CD4-positive, alpha-beta memory T cell (primary cell): ENCODE measurements at regions not wholly inside any gene's neighbourhood (a gene's known extent, or its start where the extent isn't known, plus 50 kb on each side); places are given as distances from the start of the nearest gene placed in this dataset.

Source experiments
- CTCF ChIA-PET: fragments of 350-600 bp; sonication (Branson Sonifier 250); formaldehyde crosslinking; loops from one replicate; lab custom pipeline; 2021; ENCODE audit warnings: inconsistent platforms; ENCODE audit not compliant: partially characterized antibody; lab: Charles Lee
- POLR2A ChIA-PET: fragments of 350-600 bp; sonication (Branson Sonifier 250); formaldehyde crosslinking; loops from one replicate; lab custom pipeline; 2021; ENCODE audit not compliant: partially characterized antibody; lab: Charles Lee
- DNase-seq, 5 donors: peaks; one replicate each; pipeline versions ENCODE4 v3.0.0 to v3.0.0-alpha.2; 2020 to 2022; ENCODE audit warnings: mixed read lengths in 1 of 5
- H3K27ac ChIP-seq: one replicate; pipeline ENCODE4 v1.7.0; 2013; ENCODE audit warnings: low read depth, low read length
- H3K27me3 ChIP-seq: 2 replicates; pipeline ENCODE4 v1.7.0; 2013; ENCODE audit warnings: mild to moderate bottlenecking, low read length, moderate library complexity; ENCODE audit not compliant: insufficient read depth
- H3K36me3 ChIP-seq: 2 replicates; pipeline ENCODE4 v1.7.0; 2013; ENCODE audit warnings: mild to moderate bottlenecking, low read length, moderate library complexity; ENCODE audit not compliant: insufficient read depth
- H3K4me1 ChIP-seq: 2 replicates; pipeline ENCODE4 v1.7.0; 2013; ENCODE audit warnings: mild to moderate bottlenecking, low read length, moderate library complexity; ENCODE audit not compliant: insufficient read depth
- H3K4me3 ChIP-seq, 2 donors: one replicate each; pipeline ENCODE4 v1.7.0; 2013; ENCODE audit warnings: low read length in 2 of 2, mild to moderate bottlenecking in 1 of 2
- H3K9me3 ChIP-seq, 2 donors: one replicate each; pipeline ENCODE4 v1.7.0; 2013; ENCODE audit warnings: low read length in 2 of 2, control low read depth in 1 of 2; ENCODE audit not compliant: control insufficient read depth in 1 of 2
- H3K27ac Mint-ChIP-seq, 7 donors: one replicate each; pipeline ENCODE4 v1.8.0; 2020 to 2021; ENCODE audit warnings: mixed read lengths in 7 of 7, mild to moderate bottlenecking in 6 of 7, inconsistent platforms in 3 of 7, moderate library complexity in 3 of 7
- H3K27me3 Mint-ChIP-seq, 2 donors: one replicate each; pipeline ENCODE4 v1.8.0; 2020 to 2021; ENCODE audit warnings: mixed read lengths in 2 of 2
- H3K36me3 Mint-ChIP-seq, 2 donors: one replicate each; pipeline ENCODE4 v1.8.0; 2020 to 2021; ENCODE audit warnings: mixed read lengths in 2 of 2, inconsistent platforms in 1 of 2, mild to moderate bottlenecking in 1 of 2
- H3K4me1 Mint-ChIP-seq, 4 donors: one replicate each; pipeline ENCODE4 v1.8.0; 2020 to 2021; ENCODE audit warnings: mixed read lengths in 4 of 4, mild to moderate bottlenecking in 1 of 4
- H3K4me3 Mint-ChIP-seq, 8 donors: one replicate each; pipeline ENCODE4 v1.8.0; 2020 to 2021; ENCODE audit warnings: mixed read lengths in 8 of 8, mild to moderate bottlenecking in 7 of 8, moderate library complexity in 6 of 8, inconsistent platforms in 3 of 8
- H3K9me3 Mint-ChIP-seq, 8 donors: one replicate each; pipeline ENCODE4 v1.8.0; 2020 to 2021; ENCODE audit warnings: mixed read lengths in 8 of 8, mild to moderate bottlenecking in 5 of 8, inconsistent platforms in 3 of 8, moderate library complexity in 1 of 8
- intact Hi-C: fragments of 100-400 bp; cut with micrococcal nuclease; formaldehyde crosslinking; loops from one replicate; pipeline ENCODE4 v1.15.1; 2023

DNA sequence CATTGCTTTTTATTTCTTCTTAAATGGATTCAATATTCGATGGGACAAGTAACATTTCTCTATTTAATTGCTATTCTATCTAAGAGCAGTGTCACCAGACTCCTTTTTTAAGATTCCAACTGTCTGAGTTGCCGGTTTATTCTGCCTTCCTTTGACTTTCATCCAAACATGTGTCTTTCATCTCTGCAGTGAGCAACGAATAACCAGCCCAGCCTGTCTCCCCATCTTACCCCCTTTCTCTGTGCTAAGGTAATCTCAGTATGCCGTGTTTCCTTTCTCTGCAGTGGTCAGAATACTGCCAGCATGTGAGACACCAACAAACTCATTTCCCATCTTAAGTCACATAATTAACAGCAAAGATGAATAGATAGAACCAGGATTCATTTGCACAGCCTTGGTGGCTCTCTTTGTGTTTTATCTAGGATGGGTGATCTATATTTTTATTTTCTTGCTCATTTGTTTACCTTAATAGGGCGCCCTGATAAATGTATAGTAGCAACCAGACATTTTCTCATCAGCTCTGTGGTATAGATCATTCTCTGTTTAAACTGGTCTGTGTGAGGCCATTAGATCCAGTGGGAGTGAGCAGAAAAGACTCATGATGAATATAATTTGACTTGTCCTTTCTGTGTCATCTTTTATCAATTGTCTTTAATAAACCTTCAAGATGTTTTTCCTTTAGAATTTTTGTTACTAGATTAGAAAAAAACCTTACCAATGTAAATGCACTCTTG, 394.8 kb upstream of the IGFBP7 start:
- no peak overlapping the region for H3K4me3 Mint-ChIP-seq
- H3K36me3 Mint-ChIP-seq: no peaks in the 10 kb centered on the region
- intact Hi-C loops: no loop called here
- CTCF ChIA-PET: no interaction called here
- H3K9me3 Mint-ChIP-seq: peaks cover 0 to 6% (median 3%) of the 10 kb centered on the region in 8 donors
- POLR2A ChIA-PET: no interaction called here
- H3K4me1 Mint-ChIP-seq: no peaks in the 10 kb centered on the region
- Histone ChIP-seq H3K36me3 (no peaks in the 10 kb centered on the region), H3K9me3 (no peaks in the 10 kb centered on the region), H3K27me3 (no peaks in the 10 kb centered on the region), H3K27ac (no peak overlapping the region), H3K4me1 (no peaks in the 10 kb centered on the region), H3K4me3 (no peak overlapping the region)
- H3K27me3 Mint-ChIP-seq: no peaks in the 10 kb centered on the region
- no peak for DNase-seq
- H3K27ac Mint-ChIP-seq: no peak overlapping the region

DNA sequence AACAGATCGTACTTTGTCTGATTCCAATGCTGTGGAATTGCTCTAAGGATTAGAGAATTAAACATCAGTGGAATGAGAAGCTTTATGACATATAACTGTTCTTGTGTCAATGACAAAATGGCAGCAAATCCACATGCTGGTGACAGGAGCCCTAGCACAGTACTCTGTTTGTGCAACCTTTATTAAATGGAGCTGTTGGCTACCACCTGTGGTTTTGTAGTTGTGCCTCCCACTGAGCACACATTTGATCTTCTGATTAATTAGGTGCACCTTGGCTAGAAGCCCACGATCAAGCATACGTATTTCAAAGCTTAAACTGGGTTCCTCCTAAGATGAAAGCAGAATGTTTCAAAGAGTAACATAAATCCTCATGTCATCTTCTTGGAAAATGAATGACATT, 394.0 kb upstream of the IGFBP7 start:
- no peak for DNase-seq
- Histone ChIP-seq H3K27ac (no peak overlapping the region), H3K4me1 (no peaks in the 10 kb centered on the region), H3K27me3 (no peaks in the 10 kb centered on the region), H3K9me3 (no peaks in the 10 kb centered on the region), H3K36me3 (no peaks in the 10 kb centered on the region), H3K4me3 (no peak overlapping the region)
- H3K27me3 Mint-ChIP-seq: no peaks in the 10 kb centered on the region
- no peaks in the 10 kb centered on the region for H3K36me3 Mint-ChIP-seq
- no peak overlapping the region for H3K4me3 Mint-ChIP-seq
- CTCF ChIA-PET: no interaction called here
- H3K9me3 Mint-ChIP-seq: peaks cover 0 to 7% (median 3%) of the 10 kb centered on the region in 8 donors
- H3K4me1 Mint-ChIP-seq: no peaks in the 10 kb centered on the region
- H3K27ac Mint-ChIP-seq: no peak overlapping the region
- intact Hi-C loops: no loop called here
- POLR2A ChIA-PET: no interaction called here

DNA sequence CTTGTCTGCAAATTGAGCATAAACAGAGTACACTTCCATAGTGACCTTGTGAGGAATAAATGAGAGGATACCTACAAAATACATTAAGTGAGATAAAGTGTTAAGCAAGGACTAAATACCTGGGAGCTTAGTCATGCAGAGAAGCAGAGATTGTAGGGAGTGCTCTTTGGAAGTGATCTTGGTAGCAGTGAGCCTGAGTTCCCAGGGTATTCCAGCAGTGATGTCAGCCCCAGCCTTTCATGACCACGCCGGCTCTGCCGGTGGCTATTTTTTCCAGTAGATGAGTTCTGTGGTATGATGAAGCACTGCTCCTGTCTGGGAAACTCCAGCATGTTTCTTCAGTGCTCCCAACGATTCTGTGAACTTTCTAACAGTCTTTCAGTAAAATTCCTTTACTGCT, 391.5 kb upstream of the IGFBP7 start:
- Mint-ChIP-seq H3K4me1 (no peaks in the 10 kb centered on the region), H3K27ac (no peak overlapping the region), H3K9me3 (peaks cover 0 to 7% (median 3%) of the 10 kb centered on the region in 8 donors), H3K4me3 (no peak overlapping the region), H3K27me3 (no peaks in the 10 kb centered on the region), H3K36me3 (no peaks in the 10 kb centered on the region)
- intact Hi-C loops: no loop called here
- Histone ChIP-seq H3K4me1 (no peaks in the 10 kb centered on the region), H3K4me3 (no peak overlapping the region), H3K36me3 (no peaks in the 10 kb centered on the region), H3K27me3 (no peaks in the 10 kb centered on the region), H3K27ac (no peak overlapping the region), H3K9me3 (no peaks in the 10 kb centered on the region)
- DNase-seq: no peak
- ChIA-PET POLR2A (no interaction called here), CTCF (no interaction called here)

DNA sequence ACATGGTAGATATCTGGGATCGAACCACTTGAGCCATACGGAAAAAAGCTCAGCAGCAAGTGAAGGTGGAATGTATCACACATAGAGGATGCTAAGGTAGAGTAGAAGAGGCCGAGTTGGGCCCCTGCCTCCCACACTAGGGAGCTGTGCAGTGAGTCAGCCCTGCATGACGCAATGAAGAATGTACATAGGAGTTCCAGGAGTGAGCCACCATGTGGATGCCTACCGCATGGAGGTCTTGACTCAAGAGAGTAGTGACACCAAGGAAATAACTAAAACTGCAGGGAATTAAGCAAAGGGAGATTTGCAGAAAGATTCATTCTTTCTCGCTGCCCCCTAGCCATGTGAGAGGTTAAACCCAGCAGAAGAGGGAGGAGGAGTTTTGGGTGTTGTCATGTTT, 389.6 kb upstream of the IGFBP7 start:
- no peak for DNase-seq
- Histone ChIP-seq H3K36me3 (no peaks in the 10 kb centered on the region), H3K9me3 (no peaks in the 10 kb centered on the region), H3K4me3 (no peak overlapping the region), H3K27ac (no peak overlapping the region), H3K4me1 (no peaks in the 10 kb centered on the region), H3K27me3 (no peaks in the 10 kb centered on the region)
- POLR2A ChIA-PET: no interaction called here
- H3K9me3 Mint-ChIP-seq: peaks cover 0 to 7% (median 3%) of the 10 kb centered on the region in 8 donors
- no peak overlapping the region for H3K27ac Mint-ChIP-seq
- no peaks in the 10 kb centered on the region for H3K4me1 Mint-ChIP-seq
- intact Hi-C loops: no loop called here
- no peaks in the 10 kb centered on the region for H3K36me3 Mint-ChIP-seq
- H3K27me3 Mint-ChIP-seq: no peaks in the 10 kb centered on the region
- CTCF ChIA-PET: no interaction called here
- H3K4me3 Mint-ChIP-seq: no peak overlapping the region

DNA sequence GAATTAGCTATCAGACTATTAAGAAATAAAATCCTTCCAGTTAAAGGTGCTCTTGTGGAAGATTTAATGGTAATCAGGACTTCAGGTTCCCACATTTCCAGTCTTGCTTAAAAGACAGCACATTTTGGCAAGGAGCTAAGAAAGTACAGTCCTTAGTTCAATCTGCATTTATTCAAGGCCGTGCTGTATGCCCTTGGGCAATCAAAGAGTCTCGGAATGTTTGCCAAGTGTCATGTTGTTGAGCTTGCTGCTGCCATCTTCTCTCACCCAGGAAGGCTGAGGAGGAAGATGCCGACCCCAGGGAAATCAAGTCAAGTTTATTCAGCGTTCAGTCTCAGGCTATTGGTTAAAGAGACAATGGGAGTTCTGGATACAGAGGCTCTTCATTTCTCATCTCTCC, 388.1 kb upstream of the IGFBP7 start:
- no peaks in the 10 kb centered on the region for H3K36me3 Mint-ChIP-seq
- no peaks in the 10 kb centered on the region for H3K27me3 ChIP-seq
- CTCF ChIA-PET: no interaction called here
- no peak for DNase-seq
- peaks cover 0 to 8% (median 3%) of the 10 kb centered on the region in 8 donors for H3K9me3 Mint-ChIP-seq
- H3K4me1 ChIP-seq: no peaks in the 10 kb centered on the region
- no peaks in the 10 kb centered on the region for H3K27me3 Mint-ChIP-seq
- H3K27ac ChIP-seq: no peak overlapping the region
- H3K9me3 ChIP-seq: no peaks in the 10 kb centered on the region
- H3K36me3 ChIP-seq: no peaks in the 10 kb centered on the region
- H3K4me3 Mint-ChIP-seq: no peak overlapping the region
- intact Hi-C loops: no loop called here
- H3K27ac Mint-ChIP-seq: no peak overlapping the region
- POLR2A ChIA-PET: no interaction called here
- H3K4me1 Mint-ChIP-seq: no peaks in the 10 kb centered on the region
- no peak overlapping the region for H3K4me3 ChIP-seq

DNA sequence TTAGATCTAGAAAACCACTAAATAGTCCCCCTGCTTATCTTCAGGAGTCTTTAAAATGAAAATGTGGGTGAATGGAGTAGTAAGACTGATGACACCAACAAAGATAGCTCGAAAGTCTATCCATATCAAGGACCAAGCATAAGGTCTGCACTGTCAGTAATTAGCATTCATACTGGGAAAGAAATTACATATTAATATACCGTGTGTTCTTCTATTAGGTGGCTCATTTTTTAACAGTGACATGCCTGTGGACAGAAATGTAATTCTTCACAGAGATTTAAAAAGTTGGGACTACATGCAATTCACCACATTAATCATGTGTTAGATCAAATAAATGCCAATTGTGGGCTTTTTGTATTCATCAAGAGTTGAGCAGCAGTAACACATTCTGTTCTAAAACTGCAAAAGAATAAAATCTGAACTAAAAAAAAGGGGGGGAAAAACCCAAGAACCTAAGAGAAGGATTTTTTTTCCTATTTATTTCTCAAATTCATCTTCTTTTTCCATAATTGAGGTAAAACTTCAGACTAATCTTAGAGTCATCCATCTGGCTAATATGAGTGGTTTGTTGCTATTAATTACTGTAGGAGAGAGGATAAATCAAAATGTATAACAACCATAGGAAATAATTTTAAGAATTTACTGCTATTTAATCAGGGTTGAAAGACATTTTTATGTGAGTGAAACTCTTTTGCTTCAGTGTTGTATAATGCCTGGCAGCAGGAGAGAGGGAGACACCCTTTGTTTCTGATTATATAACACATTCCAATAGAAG, 386.7 kb upstream of the IGFBP7 start:
- Mint-ChIP-seq H3K27me3 (no peaks in the 10 kb centered on the region), H3K9me3 (peaks cover 0 to 9% (median 4%) of the 10 kb centered on the region in 8 donors), H3K36me3 (no peaks in the 10 kb centered on the region), H3K4me3 (no peak overlapping the region), H3K27ac (no peak overlapping the region), H3K4me1 (no peaks in the 10 kb centered on the region)
- intact Hi-C loops: no loop called here
- no peaks in the 10 kb centered on the region for H3K36me3 ChIP-seq
- H3K4me1 ChIP-seq: no peaks in the 10 kb centered on the region
- no peak overlapping the region for H3K27ac ChIP-seq
- H3K9me3 ChIP-seq: no peaks in the 10 kb centered on the region
- no peak for DNase-seq
- H3K4me3 ChIP-seq: no peak overlapping the region
- no peaks in the 10 kb centered on the region for H3K27me3 ChIP-seq
- ChIA-PET CTCF (no interaction called here), POLR2A (no interaction called here)

DNA sequence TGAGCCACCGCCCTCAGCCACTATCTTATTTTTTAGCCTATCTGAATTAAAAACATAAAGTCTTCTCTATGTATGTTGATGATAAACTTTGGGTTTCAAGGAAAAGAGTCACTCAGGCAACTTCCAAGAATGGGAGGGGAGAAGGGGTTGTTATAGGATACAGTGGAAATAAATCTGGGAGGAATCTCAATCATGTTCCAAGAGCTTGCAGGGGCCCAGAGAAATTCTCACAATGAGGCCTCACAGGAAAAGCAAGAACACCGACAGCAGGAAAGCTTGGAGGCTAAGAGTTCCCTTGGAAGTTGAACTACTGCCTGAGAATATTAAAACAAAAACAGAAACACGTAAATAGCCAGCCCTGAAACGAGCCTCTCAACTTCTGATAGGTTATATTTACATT, 384.6 kb upstream of the IGFBP7 start:
- Histone ChIP-seq H3K4me3 (no peak overlapping the region), H3K27me3 (no peaks in the 10 kb centered on the region), H3K9me3 (no peaks in the 10 kb centered on the region), H3K4me1 (no peaks in the 10 kb centered on the region), H3K36me3 (no peaks in the 10 kb centered on the region), H3K27ac (no peak overlapping the region)
- no peak overlapping the region for H3K4me3 Mint-ChIP-seq
- no peaks in the 10 kb centered on the region for H3K36me3 Mint-ChIP-seq
- POLR2A ChIA-PET: no interaction called here
- CTCF ChIA-PET: no interaction called here
- DNase-seq: no peak
- no peak overlapping the region for H3K27ac Mint-ChIP-seq
- peaks cover 2 to 11% (median 6%) of the 10 kb centered on the region in 8 donors for H3K9me3 Mint-ChIP-seq
- intact Hi-C loops: no loop called here
- no peaks in the 10 kb centered on the region for H3K27me3 Mint-ChIP-seq
- H3K4me1 Mint-ChIP-seq: no peaks in the 10 kb centered on the region
